ENCODE measurements at regions not wholly inside any gene's neighbourhood (a gene's known extent, or its start where the extent isn't known, plus 50 kb on each side); places are given as distances from the start of the nearest gene placed in this dataset.

DNA sequence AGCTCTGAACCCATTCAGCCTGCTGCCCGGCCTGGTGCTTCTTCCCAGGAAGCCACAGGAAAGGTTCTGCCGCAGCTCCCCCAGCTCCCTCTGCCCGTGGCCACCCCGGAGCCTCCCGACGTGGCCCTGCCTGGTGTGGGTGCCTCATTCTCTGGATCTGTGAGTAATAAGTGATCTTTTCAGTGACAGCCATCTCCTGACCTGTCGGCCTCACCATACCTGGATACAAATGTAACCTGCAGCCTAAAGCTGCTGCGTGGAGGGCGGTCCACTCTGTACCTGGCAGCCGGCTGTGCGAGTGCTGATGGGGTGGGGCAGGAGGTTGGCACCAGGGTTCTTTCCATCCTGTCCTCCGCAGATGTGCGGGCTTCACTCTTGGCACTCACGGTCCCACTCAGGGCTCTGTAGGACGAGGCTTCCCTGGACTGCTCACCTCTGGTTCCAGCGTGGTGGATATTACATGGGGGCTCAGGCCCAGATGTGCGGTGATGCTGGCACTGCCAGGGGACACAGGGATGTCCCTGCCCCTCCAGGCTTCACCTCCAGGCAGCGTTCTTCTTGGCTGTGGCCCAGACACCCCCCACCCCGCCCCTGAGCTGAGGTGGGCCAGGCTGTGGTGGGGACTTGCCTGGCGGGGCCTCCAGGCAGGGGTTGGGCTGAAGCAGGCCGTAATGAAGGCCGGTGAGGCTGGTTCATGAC lies 748.5 kb downstream of the BRD1 start:
- Histone ChIP-seq H3K4me1 (ENCODE audit: insufficient read depth, poor library complexity, severe bottlenecking) (no peaks in the 10 kb centered on the region), H3K9me3 (ENCODE audit: severe bottlenecking) (no peaks in the 10 kb centered on the region), H3K27ac (ENCODE audit: poor library complexity, severe bottlenecking) (no peak overlapping the region), H3K4me3 (ENCODE audit: severe bottlenecking) (no peak overlapping the region), H3K36me3 (ENCODE audit: low read depth) (no peaks in the 10 kb centered on the region), H3K27me3 (ENCODE audit: insufficient read depth, poor library complexity, severe bottlenecking) (no peaks in the 10 kb centered on the region)
- TF ChIP-seq, protein P1, sequence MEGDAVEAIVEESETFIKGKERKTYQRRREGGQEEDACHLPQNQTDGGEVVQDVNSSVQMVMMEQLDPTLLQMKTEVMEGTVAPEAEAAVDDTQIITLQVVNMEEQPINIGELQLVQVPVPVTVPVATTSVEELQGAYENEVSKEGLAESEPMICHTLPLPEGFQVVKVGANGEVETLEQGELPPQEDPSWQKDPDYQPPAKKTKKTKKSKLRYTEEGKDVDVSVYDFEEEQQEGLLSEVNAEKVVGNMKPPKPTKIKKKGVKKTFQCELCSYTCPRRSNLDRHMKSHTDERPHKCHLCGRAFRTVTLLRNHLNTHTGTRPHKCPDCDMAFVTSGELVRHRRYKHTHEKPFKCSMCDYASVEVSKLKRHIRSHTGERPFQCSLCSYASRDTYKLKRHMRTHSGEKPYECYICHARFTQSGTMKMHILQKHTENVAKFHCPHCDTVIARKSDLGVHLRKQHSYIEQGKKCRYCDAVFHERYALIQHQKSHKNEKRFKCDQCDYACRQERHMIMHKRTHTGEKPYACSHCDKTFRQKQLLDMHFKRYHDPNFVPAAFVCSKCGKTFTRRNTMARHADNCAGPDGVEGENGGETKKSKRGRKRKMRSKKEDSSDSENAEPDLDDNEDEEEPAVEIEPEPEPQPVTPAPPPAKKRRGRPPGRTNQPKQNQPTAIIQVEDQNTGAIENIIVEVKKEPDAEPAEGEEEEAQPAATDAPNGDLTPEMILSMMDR (IDR thresholded peaks at IDR 0.05; ENCODE audit: poor library complexity, severe bottlenecking), result no peak
- ATAC-seq (ENCODE audit: low read depth) (no peak), DNase-seq (ENCODE audit: low spot score) (no peak)

DNA sequence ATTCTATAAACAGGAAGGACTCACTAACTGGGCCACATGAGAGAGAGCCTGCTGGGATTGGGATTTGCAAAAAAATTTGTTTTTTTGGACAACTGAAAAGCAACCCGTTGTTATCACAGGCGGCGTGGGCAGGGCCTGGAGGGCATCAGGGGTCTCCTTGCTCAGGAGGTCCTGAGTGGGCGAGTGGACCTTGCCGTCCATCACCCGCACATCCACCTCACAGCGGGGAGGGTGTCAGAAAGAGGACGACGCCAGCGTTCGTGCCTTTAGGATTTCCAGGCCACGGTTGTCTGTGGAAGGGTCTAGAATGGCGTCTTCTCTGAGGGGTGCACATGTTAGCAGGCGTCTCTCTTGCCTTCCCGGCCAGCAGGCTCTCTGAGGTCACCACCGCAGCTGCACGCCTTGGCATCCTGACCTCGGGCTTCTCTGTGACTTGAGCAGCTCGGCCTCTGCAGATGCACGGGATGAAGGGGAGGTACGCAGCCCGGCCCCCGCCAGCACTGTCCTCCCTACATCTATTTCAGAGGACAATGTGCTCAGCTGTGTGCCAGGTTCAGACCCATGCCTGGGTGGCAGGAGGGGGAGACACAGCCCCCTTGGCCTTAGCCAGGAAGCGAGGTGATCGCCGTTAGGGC lies 749.5 kb downstream of the BRD1 start:
- no peaks in the 10 kb centered on the region for H3K27me3 ChIP-seq (ENCODE audit: insufficient read depth, poor library complexity, severe bottlenecking)
- ATAC-seq (ENCODE audit: low read depth), result no peak
- H3K9me3 ChIP-seq (ENCODE audit: severe bottlenecking), result no peaks in the 10 kb centered on the region
- no peak overlapping the region for H3K27ac ChIP-seq (ENCODE audit: poor library complexity, severe bottlenecking)
- H3K4me1 ChIP-seq (ENCODE audit: insufficient read depth, poor library complexity, severe bottlenecking), result no peaks in the 10 kb centered on the region
- TF ChIP-seq, protein P1 (IDR thresholded peaks at IDR 0.05; ENCODE audit: poor library complexity, severe bottlenecking), result no peak
- DNase-seq (ENCODE audit: low spot score), result no peak
- no peaks in the 10 kb centered on the region for H3K36me3 ChIP-seq (ENCODE audit: low read depth)
- H3K4me3 ChIP-seq (ENCODE audit: severe bottlenecking), result no peak overlapping the region

DNA sequence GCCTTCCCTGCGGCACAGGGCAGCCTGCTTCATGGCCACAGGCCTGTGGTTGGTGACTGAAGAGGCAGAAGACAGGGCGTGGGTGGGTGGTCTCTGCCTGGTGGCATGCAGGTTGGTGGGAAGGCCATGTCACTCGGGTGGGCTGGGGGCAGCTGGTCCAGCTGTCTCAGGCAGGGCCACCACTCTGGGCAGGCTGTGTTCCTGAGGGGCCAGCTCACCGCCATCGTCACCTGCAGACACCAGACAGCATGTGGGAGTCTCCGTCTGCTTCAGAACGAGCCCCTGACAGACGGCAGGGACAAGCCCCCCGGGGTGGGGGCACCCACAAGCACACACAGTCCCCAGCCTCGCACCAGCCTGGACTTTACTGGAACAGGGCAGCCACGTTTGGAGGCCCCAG lies 750.1 kb downstream of the BRD1 start:
- ATAC-seq (ENCODE audit: low read depth) (no peak), DNase-seq (ENCODE audit: low spot score) (no peak)
- H3K27me3 ChIP-seq (ENCODE audit: insufficient read depth, poor library complexity, severe bottlenecking), result no peaks in the 10 kb centered on the region
- H3K4me3 ChIP-seq (ENCODE audit: severe bottlenecking), result no peak overlapping the region
- H3K9me3 ChIP-seq (ENCODE audit: severe bottlenecking), result no peaks in the 10 kb centered on the region
- H3K4me1 ChIP-seq (ENCODE audit: insufficient read depth, poor library complexity, severe bottlenecking), result no peaks in the 10 kb centered on the region
- H3K27ac ChIP-seq (ENCODE audit: poor library complexity, severe bottlenecking), result no peak overlapping the region
- TF ChIP-seq, protein P1 (IDR thresholded peaks at IDR 0.05; ENCODE audit: poor library complexity, severe bottlenecking), result no peak
- no peaks in the 10 kb centered on the region for H3K36me3 ChIP-seq (ENCODE audit: low read depth)

DNA sequence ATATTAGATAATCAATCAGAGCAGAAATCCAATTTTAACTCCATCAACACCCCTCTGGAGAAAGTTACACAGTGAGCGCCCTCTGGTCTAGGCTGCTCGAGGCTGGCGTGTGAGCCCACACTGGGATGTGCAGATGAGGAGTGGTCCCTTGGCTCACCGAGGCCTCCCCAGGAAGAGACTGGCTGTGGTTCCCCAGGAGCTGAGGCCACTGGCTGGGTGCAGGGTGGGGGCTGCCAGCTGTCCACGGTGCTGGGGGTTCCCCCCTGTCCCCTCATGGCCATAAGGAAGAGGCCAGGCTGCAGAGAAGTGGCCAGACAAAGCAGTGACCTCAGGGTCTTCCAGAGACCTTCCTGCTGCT lies 750.7 kb downstream of the BRD1 start:
- TF ChIP-seq, protein P1 (IDR thresholded peaks at IDR 0.05; ENCODE audit: poor library complexity, severe bottlenecking), result no peak
- H3K9me3 ChIP-seq (ENCODE audit: severe bottlenecking), result no peaks in the 10 kb centered on the region
- ATAC-seq (ENCODE audit: low read depth), result no peak

More for the DNA sequence above, 750.7 kb downstream of the BRD1 start:
- H3K4me3 ChIP-seq (ENCODE audit: severe bottlenecking), result no peak overlapping the region
- H3K36me3 ChIP-seq (ENCODE audit: low read depth), result no peaks in the 10 kb centered on the region
- no peak overlapping the region for H3K27ac ChIP-seq (ENCODE audit: poor library complexity, severe bottlenecking)
- no peaks in the 10 kb centered on the region for H3K27me3 ChIP-seq (ENCODE audit: insufficient read depth, poor library complexity, severe bottlenecking)
- DNase-seq (ENCODE audit: low spot score), result no peak
- H3K4me1 ChIP-seq (ENCODE audit: insufficient read depth, poor library complexity, severe bottlenecking), result no peaks in the 10 kb centered on the region
